ENCODE measurements at regions not wholly inside any gene's neighbourhood (a gene's known extent, or its start where the extent isn't known, plus 50 kb on each side); places are given as distances from the start of the nearest gene placed in this dataset.

GRCh38 chr13:64202517-64202916 is 2786.9 kb upstream of the PCDH20 start:
- FAIRE-seq (no peak), DNase-seq (ENCODE audit: low read depth) (no peak)
- Histone ChIP-seq H3K27me3 (ENCODE audit: control insufficient read depth, insufficient read depth, low read length) (no peaks in the 10 kb centered on the region), H3K36me3 (ENCODE audit: control insufficient read depth, insufficient read depth, low read length) (no peaks in the 10 kb centered on the region), H3K4me3 (ENCODE audit: low read depth, low read length) (no peak overlapping the region)
- TF ChIP-seq CTCF (IDR thresholded peaks at IDR 0.05; ENCODE audit: insufficient read depth, low read length, severe bottlenecking), result no peak

DNA sequence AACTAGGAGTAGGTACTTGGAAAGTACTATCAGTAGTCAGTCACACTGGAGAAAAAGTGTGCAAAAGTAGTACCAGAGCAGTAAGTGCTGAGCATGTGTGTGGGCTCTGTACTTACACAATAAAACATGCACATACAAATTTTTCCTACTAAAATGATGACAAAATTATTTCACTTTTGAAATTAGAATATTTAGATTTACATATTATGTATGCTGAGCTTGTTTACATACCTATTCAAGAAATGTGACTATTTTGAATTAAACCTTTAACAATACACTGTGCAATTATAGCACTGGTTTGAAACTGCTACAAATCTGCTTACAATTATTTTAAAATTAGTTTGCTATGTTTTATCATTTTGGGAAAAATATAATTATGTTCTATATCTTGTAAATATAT is 2781.6 kb upstream of the PCDH20 start:
- TF ChIP-seq CTCF (IDR thresholded peaks at IDR 0.05; ENCODE audit: insufficient read depth, low read length, severe bottlenecking), result no peak
- Histone ChIP-seq H3K27me3 (ENCODE audit: control insufficient read depth, insufficient read depth, low read length) (no peaks in the 10 kb centered on the region), H3K36me3 (ENCODE audit: control insufficient read depth, insufficient read depth, low read length) (no peaks in the 10 kb centered on the region), H3K4me3 (ENCODE audit: low read depth, low read length) (no peak overlapping the region)
- DNase-seq (ENCODE audit: low read depth), result no peak
- FAIRE-seq, result no peak

GRCh38 chr13:64186503-64187250 is 2771.0 kb upstream of the PCDH20 start:
- no peaks in the 10 kb centered on the region for H3K27me3 ChIP-seq (ENCODE audit: control insufficient read depth, insufficient read depth, low read length)
- H3K36me3 ChIP-seq (ENCODE audit: control insufficient read depth, insufficient read depth, low read length), result no peaks in the 10 kb centered on the region
- no peak for TF ChIP-seq CTCF (IDR thresholded peaks at IDR 0.05; ENCODE audit: insufficient read depth, low read length, severe bottlenecking)
- DNase-seq (ENCODE audit: low read depth) (no peak), FAIRE-seq (no peak)
- no peak overlapping the region for H3K4me3 ChIP-seq (ENCODE audit: low read depth, low read length)

GRCh38 chr13:64186071-64186470 is 2770.4 kb upstream of the PCDH20 start:
- FAIRE-seq, result no peak
- DNase-seq (ENCODE audit: low read depth), result no peak

DNA sequence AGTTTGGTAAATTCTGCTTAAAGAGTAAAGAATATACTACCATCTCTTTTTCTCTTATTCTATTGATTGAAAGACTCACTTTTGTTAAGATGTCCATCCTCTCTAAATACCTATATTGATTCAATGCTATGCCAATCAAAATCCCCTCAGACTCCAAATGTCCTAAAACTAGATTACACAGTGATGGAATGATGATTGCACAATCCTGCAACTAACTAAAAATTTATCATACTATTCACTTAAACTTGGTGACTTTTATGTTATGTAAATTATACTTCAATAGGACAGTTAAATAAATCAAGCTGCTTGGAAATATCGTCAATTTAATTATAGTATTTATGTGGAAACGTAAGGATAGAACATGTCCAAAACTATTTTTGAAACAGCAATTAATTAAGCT is 2765.1 kb upstream of the PCDH20 start:
- FAIRE-seq (no peak), DNase-seq (ENCODE audit: low read depth) (no peak)
- H3K27me3 ChIP-seq (ENCODE audit: control insufficient read depth, insufficient read depth, low read length), result no peaks in the 10 kb centered on the region
- TF ChIP-seq CTCF (IDR thresholded peaks at IDR 0.05; ENCODE audit: insufficient read depth, low read length, severe bottlenecking), result no peak
- H3K4me3 ChIP-seq (ENCODE audit: low read depth, low read length), result no peak overlapping the region
- H3K36me3 ChIP-seq (ENCODE audit: control insufficient read depth, insufficient read depth, low read length), result no peaks in the 10 kb centered on the region

More at GRCh38 chr13:64186071-64186470, 2770.4 kb upstream of the PCDH20 start:
- no peak overlapping the region for H3K4me3 ChIP-seq (ENCODE audit: low read depth, low read length)
- no peak for TF ChIP-seq CTCF (IDR thresholded peaks at IDR 0.05; ENCODE audit: insufficient read depth, low read length, severe bottlenecking)
- H3K27me3 ChIP-seq (ENCODE audit: control insufficient read depth, insufficient read depth, low read length), result no peaks in the 10 kb centered on the region
- H3K36me3 ChIP-seq (ENCODE audit: control insufficient read depth, insufficient read depth, low read length), result no peaks in the 10 kb centered on the region

DNA sequence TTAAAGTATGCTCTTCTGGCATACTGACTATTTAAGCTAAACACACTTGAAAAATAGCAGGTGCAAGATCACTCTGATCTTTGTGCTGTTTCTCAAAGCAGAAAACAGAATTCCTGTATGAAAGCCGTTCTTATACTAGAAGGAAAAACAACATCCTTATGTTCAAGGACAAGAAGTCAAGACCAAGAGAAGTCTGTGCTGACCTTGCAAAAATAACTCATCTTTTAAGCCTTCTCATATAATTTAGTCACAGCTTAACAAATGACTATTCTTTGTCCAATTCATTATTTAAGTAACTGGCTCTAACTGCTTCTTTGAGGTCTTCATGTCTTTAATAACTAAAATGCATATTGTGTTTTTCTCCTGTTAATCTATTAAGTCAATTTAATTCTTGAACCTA is 2750.2 kb upstream of the PCDH20 start:
- FAIRE-seq, result no peak
- TF ChIP-seq CTCF (IDR thresholded peaks at IDR 0.05; ENCODE audit: insufficient read depth, low read length, severe bottlenecking), result no peak

More for the DNA sequence above, 2750.2 kb upstream of the PCDH20 start:
- Histone ChIP-seq H3K4me3 (ENCODE audit: low read depth, low read length) (no peak overlapping the region), H3K36me3 (ENCODE audit: control insufficient read depth, insufficient read depth, low read length) (no peaks in the 10 kb centered on the region), H3K27me3 (ENCODE audit: control insufficient read depth, insufficient read depth, low read length) (no peaks in the 10 kb centered on the region)
- DNase-seq (ENCODE audit: low read depth), result no peak
